ENCODE measurements at regions not wholly inside any gene's neighbourhood (a gene's known extent, or its start where the extent isn't known, plus 50 kb on each side); places are given as distances from the start of the nearest gene placed in this dataset.

DNA sequence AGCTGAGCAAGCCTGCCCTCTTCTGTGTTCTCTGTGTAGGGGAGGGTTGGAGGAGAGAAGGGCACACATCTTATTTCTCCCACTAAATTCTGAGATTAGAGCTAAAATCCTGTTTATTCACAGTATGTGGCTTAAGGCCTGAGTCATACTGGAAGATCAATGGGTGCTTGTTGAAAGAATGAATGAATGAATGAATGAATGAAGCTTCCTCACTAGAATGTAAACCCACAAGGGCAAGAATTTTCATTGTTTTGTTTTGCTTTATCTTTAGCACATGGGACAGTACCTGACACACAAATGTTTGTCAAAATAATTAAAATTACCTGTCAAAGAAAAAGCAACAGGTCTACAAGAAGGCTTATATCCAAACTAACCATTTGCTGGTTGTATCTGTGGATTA, 50.6 kb upstream of the PAK1 start:
- Histone ChIP-seq H3K4me3 (ENCODE audit: low read length) (no peak overlapping the region), H4K20me1 (ENCODE audit: insufficient read depth) (no peaks in the 10 kb centered on the region), H3K27ac (ENCODE audit: low read length) (no peak overlapping the region), H3K9me3 (ENCODE audit: low read length) (no peaks in the 10 kb centered on the region), H3K27me3 (ENCODE audit: insufficient read depth, low read depth, low read length) (no peaks in the 10 kb centered on the region), H3K9ac (ENCODE audit: low read length) (no peak overlapping the region), H3K79me2 (replicated peaks; ENCODE audit: insufficient read depth, low read length) (no peaks in the 10 kb centered on the region), H3K36me3 (ENCODE audit: insufficient read depth, low read length) (no peaks in the 10 kb centered on the region), H3K9me2 (ENCODE audit: insufficient read depth, low read length) (no peaks in the 10 kb centered on the region), H3K4me2 (ENCODE audit: low read length) (no peak overlapping the region), H2AFZ (ENCODE audit: low read depth, low read length) (no peak overlapping the region), H3F3A (ENCODE audit: insufficient read depth, low read length, poor library complexity, severe bottlenecking) (no peaks in the 10 kb centered on the region)
- TF ChIP-seq SMC3 (conservative IDR thresholded peaks at IDR 0.05; ENCODE audit: poor library complexity) (no peak), MXI1 (conservative IDR thresholded peaks at IDR 0.05; ENCODE audit: poor library complexity, severe bottlenecking) (no peak), EZH2 (IDR thresholded peaks at IDR 0.05; ENCODE audit: borderline replicate concordance, insufficient read depth, low read length, poor library complexity, severe bottlenecking) (no peak), TAF1 (IDR thresholded peaks at IDR 0.05; ENCODE audit: low read depth) (no peak), POLR2AphosphoS5 (IDR thresholded peaks at IDR 0.05) (no peak), RAD21 (conservative IDR thresholded peaks at IDR 0.05) (no peak), EP300 (conservative IDR thresholded peaks at IDR 0.05; ENCODE audit: poor library complexity, severe bottlenecking) (no peak)
- TF ChIP-seq, protein P1, sequence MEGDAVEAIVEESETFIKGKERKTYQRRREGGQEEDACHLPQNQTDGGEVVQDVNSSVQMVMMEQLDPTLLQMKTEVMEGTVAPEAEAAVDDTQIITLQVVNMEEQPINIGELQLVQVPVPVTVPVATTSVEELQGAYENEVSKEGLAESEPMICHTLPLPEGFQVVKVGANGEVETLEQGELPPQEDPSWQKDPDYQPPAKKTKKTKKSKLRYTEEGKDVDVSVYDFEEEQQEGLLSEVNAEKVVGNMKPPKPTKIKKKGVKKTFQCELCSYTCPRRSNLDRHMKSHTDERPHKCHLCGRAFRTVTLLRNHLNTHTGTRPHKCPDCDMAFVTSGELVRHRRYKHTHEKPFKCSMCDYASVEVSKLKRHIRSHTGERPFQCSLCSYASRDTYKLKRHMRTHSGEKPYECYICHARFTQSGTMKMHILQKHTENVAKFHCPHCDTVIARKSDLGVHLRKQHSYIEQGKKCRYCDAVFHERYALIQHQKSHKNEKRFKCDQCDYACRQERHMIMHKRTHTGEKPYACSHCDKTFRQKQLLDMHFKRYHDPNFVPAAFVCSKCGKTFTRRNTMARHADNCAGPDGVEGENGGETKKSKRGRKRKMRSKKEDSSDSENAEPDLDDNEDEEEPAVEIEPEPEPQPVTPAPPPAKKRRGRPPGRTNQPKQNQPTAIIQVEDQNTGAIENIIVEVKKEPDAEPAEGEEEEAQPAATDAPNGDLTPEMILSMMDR (IDR thresholded peaks at IDR 0.05; ENCODE audit: poor library complexity, severe bottlenecking) = no peak
- TF ChIP-seq, protein P2, sequence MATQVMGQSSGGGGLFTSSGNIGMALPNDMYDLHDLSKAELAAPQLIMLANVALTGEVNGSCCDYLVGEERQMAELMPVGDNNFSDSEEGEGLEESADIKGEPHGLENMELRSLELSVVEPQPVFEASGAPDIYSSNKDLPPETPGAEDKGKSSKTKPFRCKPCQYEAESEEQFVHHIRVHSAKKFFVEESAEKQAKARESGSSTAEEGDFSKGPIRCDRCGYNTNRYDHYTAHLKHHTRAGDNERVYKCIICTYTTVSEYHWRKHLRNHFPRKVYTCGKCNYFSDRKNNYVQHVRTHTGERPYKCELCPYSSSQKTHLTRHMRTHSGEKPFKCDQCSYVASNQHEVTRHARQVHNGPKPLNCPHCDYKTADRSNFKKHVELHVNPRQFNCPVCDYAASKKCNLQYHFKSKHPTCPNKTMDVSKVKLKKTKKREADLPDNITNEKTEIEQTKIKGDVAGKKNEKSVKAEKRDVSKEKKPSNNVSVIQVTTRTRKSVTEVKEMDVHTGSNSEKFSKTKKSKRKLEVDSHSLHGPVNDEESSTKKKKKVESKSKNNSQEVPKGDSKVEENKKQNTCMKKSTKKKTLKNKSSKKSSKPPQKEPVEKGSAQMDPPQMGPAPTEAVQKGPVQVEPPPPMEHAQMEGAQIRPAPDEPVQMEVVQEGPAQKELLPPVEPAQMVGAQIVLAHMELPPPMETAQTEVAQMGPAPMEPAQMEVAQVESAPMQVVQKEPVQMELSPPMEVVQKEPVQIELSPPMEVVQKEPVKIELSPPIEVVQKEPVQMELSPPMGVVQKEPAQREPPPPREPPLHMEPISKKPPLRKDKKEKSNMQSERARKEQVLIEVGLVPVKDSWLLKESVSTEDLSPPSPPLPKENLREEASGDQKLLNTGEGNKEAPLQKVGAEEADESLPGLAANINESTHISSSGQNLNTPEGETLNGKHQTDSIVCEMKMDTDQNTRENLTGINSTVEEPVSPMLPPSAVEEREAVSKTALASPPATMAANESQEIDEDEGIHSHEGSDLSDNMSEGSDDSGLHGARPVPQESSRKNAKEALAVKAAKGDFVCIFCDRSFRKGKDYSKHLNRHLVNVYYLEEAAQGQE (IDR thresholded peaks at IDR 0.05; ENCODE audit: borderline replicate concordance) = no peak

DNA sequence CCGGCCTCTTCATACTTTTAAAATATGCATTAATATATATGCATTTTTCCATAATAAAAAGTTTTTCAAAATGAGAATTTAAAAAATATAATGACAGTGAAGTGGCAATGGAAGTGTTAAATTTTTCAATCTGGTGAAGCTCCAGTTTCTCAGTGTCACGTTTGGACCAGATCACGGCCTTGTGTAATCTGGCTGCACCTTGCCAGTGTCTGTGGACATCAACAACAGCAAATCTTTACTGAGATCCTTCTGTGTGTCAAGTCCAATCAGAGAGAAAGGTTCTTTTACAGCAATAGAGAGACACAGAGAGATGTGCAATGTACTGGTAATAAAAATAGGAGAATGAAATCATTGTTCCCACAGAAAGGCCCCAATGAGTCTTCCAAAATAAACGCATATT, 49.8 kb upstream of the PAK1 start:
- Histone ChIP-seq H3K9me2 (ENCODE audit: insufficient read depth, low read length) (no peaks in the 10 kb centered on the region), H3K4me3 (ENCODE audit: low read length) (no peak overlapping the region), H3K4me2 (ENCODE audit: low read length) (no peak overlapping the region), H3F3A (ENCODE audit: insufficient read depth, low read length, poor library complexity, severe bottlenecking) (no peaks in the 10 kb centered on the region), H2AFZ (ENCODE audit: low read depth, low read length) (no peak overlapping the region), H3K9me3 (ENCODE audit: low read length) (no peaks in the 10 kb centered on the region), H4K20me1 (ENCODE audit: insufficient read depth) (no peaks in the 10 kb centered on the region), H3K9ac (ENCODE audit: low read length) (no peak overlapping the region), H3K79me2 (replicated peaks; ENCODE audit: insufficient read depth, low read length) (no peaks in the 10 kb centered on the region), H3K36me3 (ENCODE audit: insufficient read depth, low read length) (no peaks in the 10 kb centered on the region), H3K27ac (ENCODE audit: low read length) (no peak overlapping the region), H3K27me3 (ENCODE audit: insufficient read depth, low read depth, low read length) (no peaks in the 10 kb centered on the region)
- no peak for TF ChIP-seq MXI1 (conservative IDR thresholded peaks at IDR 0.05; ENCODE audit: poor library complexity, severe bottlenecking)
- TF ChIP-seq, protein P1 (IDR thresholded peaks at IDR 0.05; ENCODE audit: poor library complexity, severe bottlenecking) = no peak
- TF ChIP-seq SMC3 (conservative IDR thresholded peaks at IDR 0.05; ENCODE audit: poor library complexity) = no peak
- TF ChIP-seq TAF1 (IDR thresholded peaks at IDR 0.05; ENCODE audit: low read depth) = no peak
- TF ChIP-seq, protein P2 (IDR thresholded peaks at IDR 0.05; ENCODE audit: borderline replicate concordance) = no peak
- no peak for TF ChIP-seq EP300 (conservative IDR thresholded peaks at IDR 0.05; ENCODE audit: poor library complexity, severe bottlenecking)
- TF ChIP-seq EZH2 (IDR thresholded peaks at IDR 0.05; ENCODE audit: borderline replicate concordance, insufficient read depth, low read length, poor library complexity, severe bottlenecking) = no peak
- no peak for TF ChIP-seq RAD21 (conservative IDR thresholded peaks at IDR 0.05)
- no peak for TF ChIP-seq POLR2AphosphoS5 (IDR thresholded peaks at IDR 0.05)

All from neural cell (in vitro differentiated cells).